Stimulated activated CD4-positive, alpha-beta T cell treated with anti-CD3 and anti-CD28 coated beads, Interleukin-4, amount 100 ng/mL, for 4 hours (primary cell): ENCODE measurements at regions not wholly inside any gene's neighbourhood (a gene's known extent, or its start where the extent isn't known, plus 50 kb on each side); places are given as distances from the start of the nearest gene placed in this dataset.

ENCODE experiments used
- DNase-seq, 2 experiments: peaks; one replicate each; pipeline ENCODE4 v3.0.0-alpha.2; 2020

DNA sequence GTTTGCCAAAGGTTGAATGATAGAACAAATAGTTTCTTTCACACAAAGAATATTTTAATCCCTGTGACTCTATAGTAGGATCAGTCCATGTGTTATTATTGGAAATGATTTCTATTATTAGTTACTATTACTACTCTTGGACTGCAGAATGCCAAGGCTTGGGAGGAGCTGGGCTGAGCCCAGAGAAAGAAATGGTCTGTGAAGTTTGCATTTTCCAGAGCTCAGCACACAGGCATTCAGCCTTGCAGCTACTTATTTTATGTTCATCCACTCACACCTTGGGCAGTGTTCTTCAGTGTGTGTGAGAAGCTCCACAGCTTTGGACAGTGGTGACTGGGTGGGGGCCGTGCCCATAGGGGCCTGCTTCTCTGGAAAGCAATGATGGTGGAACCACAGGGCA is 583.1 kb downstream of the CCDC171 start:
- no peak for DNase-seq

DNA sequence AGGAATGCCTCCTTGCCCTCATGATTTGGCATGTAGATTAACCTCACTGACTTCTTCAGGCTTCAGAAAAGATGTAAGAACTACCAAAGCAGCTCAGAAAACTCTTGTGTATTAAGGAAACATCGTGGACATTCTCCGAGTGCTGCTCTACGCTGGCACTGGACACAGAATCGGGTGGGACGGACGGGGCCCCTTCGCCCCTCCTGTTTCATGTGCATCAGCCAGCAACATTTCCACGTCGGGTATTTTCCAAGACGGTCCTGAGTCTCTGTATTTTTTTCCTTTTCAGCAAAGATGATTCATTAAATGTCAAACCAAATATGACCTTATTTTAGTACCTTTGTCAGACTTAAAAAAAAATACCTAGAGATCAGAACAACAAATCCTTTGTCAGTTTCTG is 583.6 kb downstream of the CCDC171 start:
- DNase-seq: no peak

DNA sequence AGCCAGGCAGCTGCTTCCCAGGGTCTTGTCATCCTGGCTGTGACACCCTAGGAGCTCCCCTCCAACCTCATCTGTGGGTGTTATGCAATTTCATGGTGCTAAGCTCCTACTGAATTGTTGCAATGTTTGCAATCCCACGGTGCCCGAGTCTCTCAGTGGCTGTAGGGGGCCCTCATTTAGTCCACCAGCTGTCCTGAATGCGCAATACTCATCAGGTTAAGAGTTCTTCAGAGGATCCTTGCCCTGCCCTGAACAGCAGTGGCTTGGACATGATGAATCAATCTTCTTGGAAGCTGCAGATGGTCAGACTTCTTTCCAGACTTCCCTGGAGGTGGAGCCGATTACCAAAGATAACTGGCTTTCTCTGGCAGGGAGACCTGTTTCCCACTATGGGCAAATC is 584.1 kb downstream of the CCDC171 start:
- no peak for DNase-seq

DNA sequence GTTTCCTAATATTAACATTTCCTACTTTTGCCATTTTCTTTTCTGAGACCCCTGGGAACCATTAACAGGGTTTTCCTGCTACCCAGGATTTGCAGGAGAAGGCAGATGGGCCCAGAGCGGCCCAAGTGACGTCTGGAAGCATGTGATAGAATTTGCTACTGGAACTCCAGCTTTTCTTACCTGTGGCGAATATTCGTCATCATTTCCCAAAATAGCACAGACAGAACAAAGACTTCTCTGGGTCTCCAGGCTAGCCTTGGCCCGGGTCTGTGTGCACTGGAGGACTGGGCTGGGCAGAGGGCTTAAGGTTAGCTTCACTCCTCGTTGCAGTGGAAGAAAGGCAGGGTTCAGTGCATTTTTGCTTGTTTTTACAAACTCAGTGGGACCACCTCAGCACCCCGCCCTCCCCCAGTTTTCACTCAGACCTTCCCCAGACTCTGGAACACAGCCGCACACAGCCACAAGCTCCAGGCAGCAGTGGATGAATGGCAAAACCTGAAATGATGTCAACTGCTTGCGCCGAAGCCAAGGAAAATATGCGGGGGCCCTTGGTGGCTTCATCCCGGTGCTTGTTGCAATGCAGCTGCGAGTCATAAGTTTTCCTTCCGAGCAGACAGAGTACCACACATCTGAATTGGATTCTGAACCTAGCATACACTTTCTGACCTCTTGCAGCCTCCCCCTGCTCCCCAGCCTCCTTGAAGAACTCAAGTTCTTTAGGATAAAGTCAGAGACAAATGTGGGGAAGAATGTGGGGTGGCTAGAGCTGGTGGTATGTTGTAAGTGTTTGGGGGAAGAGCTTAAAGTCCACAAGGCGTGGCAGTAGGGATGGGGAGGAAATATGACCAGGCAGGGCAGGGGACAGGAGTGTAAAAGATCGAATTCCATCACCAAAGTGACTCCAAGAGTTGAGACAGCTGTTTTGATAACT is 586.0 kb downstream of the CCDC171 start:
- DNase-seq: no peak

DNA sequence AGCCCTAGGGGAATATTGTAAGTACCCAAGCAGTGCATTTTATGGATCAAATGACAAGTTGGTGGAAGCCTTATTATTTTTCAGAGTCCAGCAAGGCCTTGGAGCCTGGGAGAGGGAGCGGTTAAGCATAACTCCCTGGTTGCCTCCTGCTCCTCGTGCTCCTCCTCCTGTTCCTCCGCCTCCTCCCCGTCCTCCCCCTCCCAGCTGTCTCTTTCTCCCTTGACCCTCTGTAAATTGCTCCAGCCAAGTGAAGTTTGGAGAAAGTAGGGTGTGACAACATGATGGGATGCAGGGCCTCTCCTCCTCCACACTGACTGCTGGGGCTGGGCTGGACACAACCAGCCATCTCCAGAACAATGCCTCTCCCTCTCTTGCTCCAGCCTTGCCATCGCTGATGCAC is 586.9 kb downstream of the CCDC171 start:
- no peak for DNase-seq

DNA sequence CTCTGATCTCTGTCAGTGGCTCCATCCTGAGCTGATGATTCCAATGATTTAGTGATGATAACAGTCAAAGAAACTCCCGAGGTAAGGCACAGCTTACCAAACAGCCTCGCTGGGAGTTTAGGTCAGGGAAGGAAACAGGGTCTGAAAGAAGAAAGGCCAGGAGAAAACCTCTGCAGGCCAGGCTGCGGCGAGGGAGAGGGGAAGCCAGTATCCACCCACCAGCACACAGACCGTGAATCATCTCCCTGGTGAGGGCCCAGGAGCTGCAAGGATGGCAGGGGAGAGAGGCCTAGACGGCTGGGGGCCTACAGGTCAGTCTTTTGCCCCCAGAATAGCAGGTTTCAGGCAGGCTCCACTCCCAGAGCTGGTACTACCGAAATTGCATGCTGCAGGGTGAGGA is 590.5 kb downstream of the CCDC171 start:
- DNase-seq: no peak

DNA sequence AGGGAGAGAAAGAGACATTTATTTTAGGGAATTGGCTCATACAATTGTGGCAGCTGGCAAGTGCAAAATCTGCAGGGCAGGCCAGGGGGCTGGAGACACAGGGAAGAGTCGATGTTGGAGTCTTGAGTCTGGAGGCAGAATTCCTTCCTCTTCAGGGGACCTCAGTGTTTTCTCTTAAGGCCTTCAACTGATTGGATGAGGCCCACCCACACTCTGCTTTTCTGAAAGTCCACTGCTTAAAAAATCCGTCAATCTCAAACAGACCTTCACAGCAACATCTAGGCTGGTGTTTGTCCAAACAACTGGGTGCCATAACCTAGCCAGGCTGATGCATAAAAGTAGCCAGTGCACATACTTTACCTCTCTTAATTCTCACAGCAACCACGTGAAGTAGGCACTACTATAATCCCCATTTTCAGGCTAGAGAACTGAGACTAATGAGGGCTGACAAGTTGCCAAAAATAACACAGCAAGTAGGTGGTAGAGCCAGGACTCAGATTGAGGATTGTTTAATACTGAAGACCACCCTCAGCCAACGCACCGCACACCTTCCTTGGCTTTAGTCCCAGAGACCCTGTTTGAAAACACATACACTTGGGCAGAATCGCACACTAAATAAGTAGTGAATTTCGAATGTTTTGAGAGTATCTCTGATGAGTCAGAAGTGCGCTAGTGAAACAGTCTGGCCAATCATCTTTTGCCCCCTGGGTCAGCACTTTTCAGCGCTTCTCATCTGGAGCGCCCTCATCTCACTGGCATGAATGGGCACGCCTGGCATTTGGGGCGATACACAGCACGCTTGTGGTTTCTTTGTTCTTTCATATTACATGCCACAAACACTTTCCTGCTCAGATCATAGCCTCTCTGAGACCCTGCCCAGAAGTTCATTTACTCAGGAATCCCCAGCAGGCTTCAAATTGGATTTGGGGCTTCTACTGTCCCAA is 591.4 kb downstream of the CCDC171 start:
- no peak for DNase-seq

DNA sequence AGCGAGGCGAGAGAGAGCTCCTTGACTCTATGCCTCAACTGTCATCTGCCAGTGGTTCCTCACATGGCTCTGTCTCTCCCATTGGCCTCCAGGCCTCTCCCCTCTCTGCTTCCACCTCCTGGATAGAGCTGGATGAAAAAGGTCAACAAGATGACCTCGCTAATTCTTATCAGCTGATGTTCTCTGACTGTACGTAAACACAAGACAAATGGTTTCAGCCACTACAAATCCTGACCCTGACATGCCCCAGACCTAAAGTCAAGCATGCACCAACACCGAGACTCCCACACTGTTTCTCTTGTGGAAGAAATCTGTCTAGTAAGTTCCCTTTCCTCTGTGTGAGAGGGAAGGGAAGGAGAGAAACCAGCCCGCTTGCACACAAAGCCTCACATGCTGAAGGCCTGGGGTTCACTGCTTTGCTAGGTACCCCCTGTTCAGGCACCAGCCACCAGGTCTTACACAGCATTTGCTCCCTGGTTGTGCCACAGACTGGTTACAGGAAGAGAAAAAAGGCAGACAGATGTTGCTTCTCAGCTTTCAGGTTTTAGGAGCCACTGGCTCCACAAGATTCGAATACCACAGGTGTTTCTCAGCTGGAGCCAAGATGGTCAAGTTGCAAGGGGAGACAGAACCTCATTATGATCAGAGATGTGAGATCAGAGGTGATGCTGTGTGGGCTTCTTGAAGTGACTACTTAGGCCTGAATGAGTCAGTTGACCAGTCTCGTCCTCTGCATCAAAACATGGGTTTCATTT is 592.5 kb downstream of the CCDC171 start:
- no peak for DNase-seq

DNA sequence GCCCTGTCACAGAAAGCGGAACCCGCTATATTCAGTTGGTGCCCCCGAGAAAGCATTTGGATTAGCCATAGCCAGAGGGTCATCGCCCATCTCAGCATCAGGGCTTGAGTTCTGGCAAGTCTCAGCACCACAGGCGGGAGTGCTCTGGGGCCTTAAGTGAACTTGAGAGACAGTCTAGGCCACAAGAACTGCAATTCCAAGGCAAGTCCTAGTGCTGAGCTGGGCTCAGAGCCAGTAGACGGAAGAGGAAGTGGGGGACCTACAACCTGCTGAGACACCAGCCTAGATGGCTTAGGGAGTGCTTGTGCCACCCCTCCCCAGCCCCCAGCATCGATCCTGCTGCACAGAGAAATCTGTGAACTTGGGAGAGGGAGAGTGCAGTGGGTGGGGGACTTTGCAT is 594.9 kb downstream of the CCDC171 start:
- DNase-seq: no peak

DNA sequence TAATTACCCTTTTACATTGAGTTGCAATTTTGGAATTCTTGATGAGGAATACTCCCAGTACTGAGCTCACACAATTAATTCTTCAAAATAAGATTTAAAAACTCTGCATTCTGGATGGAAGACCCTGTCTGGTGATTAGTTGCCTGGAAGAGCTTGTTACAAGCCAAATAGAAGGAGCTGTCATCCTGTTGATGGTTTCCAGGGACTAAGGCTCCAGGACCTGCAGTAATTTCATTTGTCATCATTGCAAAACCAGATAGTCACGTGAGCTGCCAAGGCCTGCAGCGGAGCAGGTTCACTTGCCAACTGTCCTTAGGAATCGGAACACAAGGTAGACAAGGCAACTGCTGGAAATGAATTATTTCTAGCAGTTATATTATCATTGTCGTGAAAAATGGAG is 597.7 kb downstream of the CCDC171 start:
- no peak for DNase-seq

DNA sequence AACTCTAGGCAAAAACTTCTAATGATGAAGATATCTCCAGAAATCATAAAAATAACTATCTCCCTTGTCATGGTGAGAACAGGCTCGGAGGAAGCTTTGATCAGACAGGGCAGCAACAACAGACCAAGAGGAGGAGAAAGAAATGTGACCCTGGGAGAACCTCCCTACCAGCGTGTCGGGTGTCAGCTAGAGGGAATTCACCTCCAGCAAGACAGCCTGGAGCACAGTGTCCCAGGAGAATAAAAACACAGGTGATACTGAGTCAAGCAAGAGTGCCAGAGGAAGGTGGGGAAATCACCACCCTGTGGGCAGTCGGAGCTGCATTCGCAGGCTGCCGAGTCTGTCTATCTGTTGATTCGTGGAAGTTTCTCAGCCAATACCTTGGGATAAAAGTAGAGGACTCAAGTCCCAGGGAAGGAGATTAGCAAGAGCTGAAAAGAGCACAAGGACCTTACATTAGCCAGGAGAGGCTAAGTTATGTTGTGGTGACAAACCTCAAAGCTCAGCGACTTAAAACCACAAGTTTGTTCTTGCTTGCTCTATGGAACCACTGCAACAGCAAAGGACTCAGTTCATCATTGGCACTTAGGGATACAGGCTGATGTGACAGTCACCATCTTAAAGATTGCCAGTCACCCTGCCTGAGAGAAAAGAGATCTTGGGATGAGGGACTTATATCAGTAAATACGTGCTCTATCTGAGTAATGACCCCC is 598.3 kb downstream of the CCDC171 start:
- no peak for DNase-seq

DNA sequence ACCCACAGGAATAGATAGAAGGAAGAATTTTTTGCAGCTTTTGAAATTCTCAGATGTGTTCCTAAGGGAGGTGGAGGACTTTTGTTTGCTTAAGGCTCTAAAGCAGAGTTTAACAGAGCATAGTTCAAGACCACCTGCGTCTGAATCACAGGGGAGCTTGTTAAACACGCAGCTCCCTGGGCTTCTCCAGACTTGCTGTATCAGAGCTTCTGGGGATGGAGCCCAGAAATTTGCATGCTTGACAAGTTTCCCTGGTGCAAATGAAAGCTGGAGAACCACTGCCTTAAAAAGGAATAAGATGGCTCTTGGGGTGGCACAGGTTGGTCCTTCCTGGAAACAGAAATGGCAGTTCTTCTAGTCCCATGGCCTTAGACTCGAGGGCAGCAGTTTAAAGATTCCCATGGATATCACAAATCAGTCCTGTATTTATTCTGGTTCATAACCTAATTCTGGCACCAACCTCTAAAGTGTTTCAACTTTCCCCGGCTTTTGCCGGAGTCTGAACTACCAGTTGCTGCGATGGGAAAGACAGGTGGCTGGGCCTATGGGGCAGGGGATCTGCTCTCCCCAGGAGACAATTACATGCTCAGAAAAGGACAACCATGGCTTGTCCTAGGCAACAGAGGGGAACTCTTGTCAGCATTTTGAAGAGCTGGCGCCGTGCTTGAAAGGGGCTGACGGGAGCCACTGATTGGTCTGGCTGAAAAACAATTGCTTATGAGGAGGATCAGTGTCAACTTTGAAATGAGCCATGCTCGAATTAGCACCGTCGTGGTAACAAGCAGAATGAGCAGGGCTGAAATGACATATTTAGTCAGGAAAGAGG is 599.6 kb downstream of the CCDC171 start:
- DNase-seq: no peak

DNA sequence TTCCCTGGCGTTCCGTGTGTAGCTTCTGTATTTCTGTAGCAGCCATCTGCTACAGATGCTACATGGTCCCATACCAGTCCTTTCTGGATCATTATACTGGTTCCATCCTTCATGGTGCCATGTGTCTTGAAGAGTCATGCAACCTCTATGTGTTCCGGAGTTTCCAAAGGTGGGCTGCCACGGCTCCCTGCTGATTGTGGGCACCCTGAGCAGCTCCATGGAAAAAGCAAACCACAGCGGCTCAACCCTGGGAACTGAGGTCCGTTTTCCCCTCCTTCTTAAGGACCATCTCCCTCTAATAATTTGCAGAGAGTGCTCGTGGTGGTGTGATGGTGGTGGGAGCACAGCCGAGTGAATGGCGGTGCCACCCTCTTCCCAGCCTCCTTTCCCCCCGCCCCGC is 600.4 kb downstream of the CCDC171 start:
- DNase-seq: no peak

DNA sequence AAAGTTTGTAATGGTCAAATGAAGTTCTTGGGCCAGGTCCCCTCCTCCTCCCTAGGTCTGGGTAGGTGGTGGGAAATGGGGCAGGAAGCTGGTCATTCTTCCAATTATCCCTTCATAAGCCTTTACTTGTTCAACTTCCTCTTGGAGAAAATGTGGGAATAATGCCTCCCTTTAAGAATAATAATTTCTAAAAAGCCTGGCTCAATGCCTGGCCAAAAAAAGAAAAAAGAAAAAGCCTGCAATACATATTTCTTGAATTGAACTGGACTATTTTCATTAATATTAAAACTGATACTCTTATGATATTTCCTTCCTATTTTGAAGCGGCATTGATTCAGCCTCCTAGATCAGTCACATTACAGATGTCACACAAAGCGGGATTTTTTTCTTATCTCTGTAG is 600.9 kb downstream of the CCDC171 start:
- DNase-seq: no peak

DNA sequence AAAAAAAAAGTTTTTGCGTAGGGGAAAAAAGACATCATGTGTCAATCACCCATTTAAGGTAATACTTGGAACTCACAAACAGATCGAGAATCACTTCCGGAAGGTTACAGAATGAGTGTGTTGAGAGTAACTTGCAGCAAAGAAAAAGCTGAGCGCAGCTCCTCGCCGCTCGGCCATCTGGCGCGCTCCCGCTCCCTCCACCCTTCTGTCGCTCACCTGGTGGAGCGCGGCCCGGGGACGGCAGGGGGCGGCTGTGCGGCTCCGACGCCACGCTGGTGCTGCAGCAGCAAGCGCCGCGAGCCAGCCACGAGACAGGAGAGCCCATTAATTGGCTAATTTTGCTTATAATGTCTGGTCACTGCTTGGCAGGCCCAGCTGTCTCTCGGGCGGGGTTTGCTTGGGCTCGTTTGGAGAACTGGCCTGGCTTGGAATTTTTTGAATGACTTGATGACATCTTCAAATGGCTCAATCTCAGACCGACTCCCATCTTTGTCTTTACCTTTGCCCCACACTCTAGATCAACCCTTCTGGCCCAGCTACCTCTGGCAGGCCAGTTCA is 601.8 kb downstream of the CCDC171 start:
- DNase-seq: peak; percentile 3 to 10

DNA sequence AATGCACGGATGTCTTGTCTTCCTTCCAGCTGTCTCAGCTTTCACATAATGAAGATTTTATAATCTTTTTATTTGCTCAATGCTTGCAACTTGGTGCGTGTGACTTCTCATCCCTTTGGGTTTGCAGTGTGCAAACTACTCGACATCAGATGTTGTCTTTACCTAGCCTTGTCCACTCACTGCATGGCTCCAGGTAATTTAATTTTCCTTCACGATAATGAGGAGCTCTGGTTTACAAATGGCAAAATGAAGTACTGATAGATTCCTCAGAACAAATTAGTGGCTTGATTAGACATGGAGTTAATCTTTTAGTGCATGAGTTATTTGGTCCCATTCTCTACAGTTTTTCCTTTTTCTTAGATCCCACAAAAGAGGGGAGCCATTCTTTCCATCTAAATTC is 603.0 kb downstream of the CCDC171 start:
- no peak for DNase-seq

DNA sequence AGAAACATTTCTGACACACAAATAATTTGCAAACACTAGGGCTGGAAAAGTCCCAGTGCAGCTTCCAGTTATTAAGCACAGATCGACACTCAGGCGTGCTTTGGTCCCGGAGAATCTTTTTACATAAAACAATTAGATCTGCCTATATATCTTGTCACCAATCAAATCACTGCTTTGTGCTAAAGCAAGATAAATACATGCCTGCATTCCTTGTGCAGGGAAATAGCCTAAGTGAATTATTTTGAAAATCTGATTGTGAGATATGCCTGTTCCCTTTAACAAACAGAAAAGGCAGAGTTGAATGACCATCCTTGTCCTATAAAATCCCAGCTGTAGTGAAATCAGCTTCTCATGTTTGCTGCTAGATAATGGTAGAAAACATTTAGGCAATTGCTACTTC is 604.4 kb downstream of the CCDC171 start:
- DNase-seq: no peak

DNA sequence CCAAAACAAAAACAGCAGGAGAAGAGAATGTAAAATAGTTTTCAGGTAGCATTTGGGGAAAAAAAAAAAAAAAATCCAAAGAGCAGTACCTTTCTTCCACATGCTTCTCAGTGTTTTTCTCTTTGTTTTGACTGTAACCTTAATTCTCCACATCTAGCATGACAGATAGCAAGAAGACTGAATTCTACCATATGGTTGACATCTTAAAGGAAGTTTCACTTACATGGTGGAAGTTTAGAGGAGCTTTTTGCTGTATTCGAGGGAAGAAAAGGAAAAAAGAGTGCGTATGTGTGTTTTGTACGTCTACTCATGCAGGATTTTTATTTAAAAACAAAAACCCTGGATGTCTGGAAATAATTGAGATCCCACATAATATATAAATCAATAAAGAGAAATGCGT is 604.8 kb downstream of the CCDC171 start:
- no peak for DNase-seq

DNA sequence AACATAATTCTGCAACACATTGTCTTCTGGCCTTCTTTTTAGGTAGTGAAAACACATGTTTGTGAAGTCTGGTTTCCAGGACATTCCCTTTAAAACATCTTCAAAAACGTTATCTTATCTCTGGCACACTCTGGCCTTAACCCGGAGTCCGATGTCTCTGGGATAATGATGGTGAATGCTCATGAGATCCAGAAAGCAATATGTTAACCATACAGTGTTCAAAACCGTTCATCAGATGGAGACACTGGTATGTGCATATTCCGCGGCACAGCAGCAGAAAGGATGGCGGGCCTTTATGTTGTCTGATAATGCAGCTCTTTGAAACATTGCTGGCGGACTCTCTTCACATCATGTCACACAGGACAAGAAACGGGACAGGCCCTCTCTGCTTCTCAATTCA is 605.2 kb downstream of the CCDC171 start:
- no peak for DNase-seq

DNA sequence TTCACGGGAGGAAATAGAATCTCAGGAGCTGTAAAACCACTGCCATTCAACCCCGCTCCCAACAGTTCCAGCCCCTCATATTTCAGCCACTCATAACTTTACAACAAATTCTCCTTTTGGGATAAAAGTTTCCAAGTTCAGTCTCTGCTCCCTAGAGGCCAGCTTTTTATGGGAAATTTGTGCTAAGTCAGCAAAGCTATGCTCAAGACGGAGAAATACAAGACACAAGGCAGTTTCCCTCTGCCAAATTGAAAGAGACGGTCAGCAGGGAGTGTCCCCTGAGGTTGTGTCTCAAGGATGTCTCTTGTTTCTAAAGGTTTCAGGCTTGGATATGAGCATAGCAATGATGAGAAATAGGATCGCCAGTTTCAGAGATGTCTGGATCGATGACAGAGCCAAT is 608.6 kb downstream of the CCDC171 start:
- no peak for DNase-seq

DNA sequence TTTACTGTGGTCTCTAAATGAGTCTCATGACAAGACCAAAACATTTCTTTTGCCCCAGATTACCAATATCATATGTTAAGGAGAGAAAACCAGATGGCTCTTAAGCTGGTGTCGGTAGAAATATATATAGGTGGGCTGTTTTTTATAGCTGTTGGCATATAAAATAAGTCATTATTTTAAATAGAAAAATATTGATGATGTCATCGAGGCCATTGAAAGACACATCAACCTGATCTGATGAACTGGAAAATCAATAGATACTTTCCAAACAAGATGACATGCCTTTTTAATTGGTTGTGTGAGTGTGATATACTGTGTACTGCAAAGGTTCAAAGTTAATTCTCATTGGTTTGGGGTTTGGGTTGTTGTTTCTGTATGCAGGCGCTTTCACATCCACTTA is 617.3 kb downstream of the CCDC171 start:
- DNase-seq: no peak
